ENCODE measurements at regions not wholly inside any gene's neighbourhood (a gene's known extent, or its start where the extent isn't known, plus 50 kb on each side); places are given as distances from the start of the nearest gene placed in this dataset.

DNA sequence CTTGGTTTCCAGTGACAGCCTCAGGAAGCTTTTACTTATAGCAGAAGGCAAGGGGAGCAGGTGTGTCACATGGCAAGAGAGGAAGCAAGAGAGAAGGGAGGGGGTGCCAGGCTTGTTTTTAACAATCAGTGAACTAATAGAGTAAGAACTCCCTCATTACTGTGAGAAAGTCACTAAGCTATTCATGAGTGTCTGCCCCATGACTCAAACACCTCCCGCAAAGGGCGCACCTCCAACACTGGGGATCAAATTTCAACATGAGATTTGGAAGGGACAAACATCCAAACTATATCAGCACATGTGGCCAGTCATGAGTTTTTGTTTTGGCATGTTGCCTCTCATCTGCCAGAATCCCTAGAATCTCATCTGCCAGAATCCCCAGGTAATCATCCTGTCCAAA, 183.5 kb upstream of the C1QTNF7 start:
- ATAC-seq (no peak), FAIRE-seq (no peak), DNase-seq (ENCODE audit: low read depth, low spot score) (no peak)
- Histone ChIP-seq H3K4me2 (ENCODE audit: control insufficient read depth, insufficient read depth) (no peak overlapping the region), H2AFZ (ENCODE audit: control insufficient read depth, low read depth, low read length) (no peak overlapping the region), H3K9ac (ENCODE audit: control insufficient read depth, insufficient read depth, low read length) (no peak overlapping the region), H3K27ac (ENCODE audit: control insufficient read depth, insufficient read depth) (no peak overlapping the region), H3K27me3 (replicated peaks in 1 of 2; ENCODE audit: control insufficient read depth in 2 of 2, insufficient read depth in 2 of 2, low read length in 1 of 2) (no peaks in the 10 kb centered on the region), H3K79me2 (ENCODE audit: control insufficient read depth, insufficient read depth, low read length) (no peaks in the 10 kb centered on the region), H3K9me3 (replicated peaks; ENCODE audit: control insufficient read depth, insufficient read depth, low read length) (no peaks in the 10 kb centered on the region), H3K4me1 (ENCODE audit: control insufficient read depth, insufficient read depth, low read length) (no peaks in the 10 kb centered on the region), H4K20me1 (ENCODE audit: control insufficient read depth, insufficient read depth) (no peaks in the 10 kb centered on the region), H3K4me3 (no peak overlapping the region), H3K36me3 (ENCODE audit: control insufficient read depth in 2 of 2, insufficient read depth in 2 of 2, low read length in 1 of 2) (no peaks in the 10 kb centered on the region)
- WGBS (ENCODE audit: insufficient coverage, insufficient replicate concordance, low lambda C conversion rate, missing lambda C conversion rate): 100% methylated on average over 2 of the region's 2 CpGs
- ChIA-PET POLR2A (no interaction called here), RAD21 (ENCODE audit: unreplicated experiment) (no interaction called here), CTCF (interaction anchor here (1.3 kb wide), 1 partner anchor 152 kb away, joined by 3 read pairs; no protein-coding TSS in a partner anchor), SMC1A (ENCODE audit: uncharacterized antibody, unreplicated experiment) (no interaction called here)
- intact Hi-C loops (cut with micrococcal nuclease; ENCODE audit: unreplicated experiment) (no loop called here), in situ Hi-C loops (cut with MboI) (loop anchor here (25.0 kb wide), 1 partner anchor 718 kb away; the partner anchor contains the start of gene FGFBP2)
- TF ChIP-seq MXI1 (IDR thresholded peaks at IDR 0.05; ENCODE audit: low read depth, low read length) (no peak), HDAC2 (IDR thresholded peaks at IDR 0.05) (no peak), SP1 (IDR thresholded peaks at IDR 0.05; ENCODE audit: low read depth, low read length) (no peak), SPI1 (IDR thresholded peaks at IDR 0.05; ENCODE audit: borderline replicate concordance, insufficient read depth, low read depth, low read length) (no peak), ZNF592 (IDR thresholded peaks at IDR 0.05) (no peak), MTA2 (IDR thresholded peaks at IDR 0.05; ENCODE audit: low read depth) (no peak), EP300 (IDR thresholded peaks at IDR 0.05; ENCODE audit: borderline replicate concordance in 1 of 2, control insufficient read depth in 1 of 2, low read depth in 2 of 2, low read length in 2 of 2) (no peak), YY1 (IDR thresholded peaks at IDR 0.05; ENCODE audit: low read depth, low read length) (no peak), IRF4 (IDR thresholded peaks at IDR 0.05; ENCODE audit: low read depth, low read length) (no peak), FOS (IDR thresholded peaks at IDR 0.05; ENCODE audit: borderline replicate concordance, extremely low read depth, insufficient read length) (no peak), ZNF274 (IDR thresholded peaks at IDR 0.05; ENCODE audit: insufficient read depth, insufficient read length) (no peak)
- TF ChIP-seq, protein P1, sequence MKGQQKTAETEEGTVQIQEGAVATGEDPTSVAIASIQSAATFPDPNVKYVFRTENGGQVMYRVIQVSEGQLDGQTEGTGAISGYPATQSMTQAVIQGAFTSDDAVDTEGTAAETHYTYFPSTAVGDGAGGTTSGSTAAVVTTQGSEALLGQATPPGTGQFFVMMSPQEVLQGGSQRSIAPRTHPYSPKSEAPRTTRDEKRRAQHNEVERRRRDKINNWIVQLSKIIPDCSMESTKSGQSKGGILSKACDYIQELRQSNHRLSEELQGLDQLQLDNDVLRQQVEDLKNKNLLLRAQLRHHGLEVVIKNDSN (IDR thresholded peaks at IDR 0.05; ENCODE audit: borderline replicate concordance, extremely low read length, insufficient read depth, low read depth, low read length): no peak
- no TSS peak for BruUV-seq (replicated peaks)
